ENCODE measurements at regions not wholly inside any gene's neighbourhood (a gene's known extent, or its start where the extent isn't known, plus 50 kb on each side); places are given as distances from the start of the nearest gene placed in this dataset.

- H3K36me3 ChIP-seq (ENCODE audit: control insufficient read depth in 5 of 5, insufficient read depth in 5 of 5, low read length in 5 of 5) = no peaks in the 10 kb centered on the region
- H3K27ac ChIP-seq (ENCODE audit: low read depth, low read length) = no peak overlapping the region
- H3K4me3 ChIP-seq (ENCODE audit: low read depth in 1 of 5, low read length in 5 of 5) = no peak overlapping the region
- H3K9ac ChIP-seq (ENCODE audit: low read length in 5 of 5) = no peak overlapping the region
- H3K27me3 ChIP-seq (ENCODE audit: control insufficient read depth in 5 of 5, insufficient read depth in 4 of 5, low read length in 5 of 5) = no peaks in the 10 kb centered on the region
- peaks cover 0 to 20% (median 17%) of the 10 kb centered on the region in 5 donors for H3K4me1 ChIP-seq (ENCODE audit: control insufficient read depth in 5 of 5, insufficient read depth in 5 of 5, low read length in 5 of 5)
- H3K9me3 ChIP-seq (ENCODE audit: control insufficient read depth in 5 of 5, low read length in 5 of 5) = no peaks in the 10 kb centered on the region
Measured at GRCh38 chr7:33802600-33802999, 102.7 kb upstream of the BMPER start.

GRCh38 chr7:33804140-33804660 is 101.1 kb upstream of the BMPER start:
- H3K27ac ChIP-seq (ENCODE audit: low read depth, low read length) = no peak overlapping the region
- peaks cover 3 to 32% (median 26%) of the 10 kb centered on the region in 5 donors for H3K4me1 ChIP-seq (ENCODE audit: control insufficient read depth in 5 of 5, insufficient read depth in 5 of 5, low read length in 5 of 5)
- H3K36me3 ChIP-seq (ENCODE audit: control insufficient read depth in 5 of 5, insufficient read depth in 5 of 5, low read length in 5 of 5) = no peaks in the 10 kb centered on the region
- no peaks in the 10 kb centered on the region for H3K9me3 ChIP-seq (ENCODE audit: control insufficient read depth in 5 of 5, low read length in 5 of 5)
- H3K4me3 ChIP-seq (ENCODE audit: low read depth in 1 of 5, low read length in 5 of 5) = no peak overlapping the region
- no peaks in the 10 kb centered on the region for H3K27me3 ChIP-seq (ENCODE audit: control insufficient read depth in 5 of 5, insufficient read depth in 4 of 5, low read length in 5 of 5)
- no peak overlapping the region for H3K9ac ChIP-seq (ENCODE audit: low read length in 5 of 5)

- Histone ChIP-seq H3K4me1 (ENCODE audit: control insufficient read depth in 5 of 5, insufficient read depth in 5 of 5, low read length in 5 of 5) (peaks cover 5 to 41% (median 33%) of the 10 kb centered on the region in 5 donors), H3K36me3 (ENCODE audit: control insufficient read depth in 5 of 5, insufficient read depth in 5 of 5, low read length in 5 of 5) (no peaks in the 10 kb centered on the region), H3K9me3 (ENCODE audit: control insufficient read depth in 5 of 5, low read length in 5 of 5) (no peaks in the 10 kb centered on the region), H3K27ac (ENCODE audit: low read depth, low read length) (peak overlapping the region; percentile 38), H3K27me3 (ENCODE audit: control insufficient read depth in 5 of 5, insufficient read depth in 4 of 5, low read length in 5 of 5) (no peaks in the 10 kb centered on the region), H3K9ac (ENCODE audit: low read length in 5 of 5) (no peak overlapping the region), H3K4me3 (ENCODE audit: low read depth in 1 of 5, low read length in 5 of 5) (no peak overlapping the region)
Measured at GRCh38 chr7:33805630-33806233, 99.6 kb upstream of the BMPER start.

- Histone ChIP-seq H3K4me3 (ENCODE audit: low read depth in 1 of 5, low read length in 5 of 5) (no peak overlapping the region), H3K27ac (ENCODE audit: low read depth, low read length) (peak overlapping the region; percentile 38), H3K36me3 (ENCODE audit: control insufficient read depth in 5 of 5, insufficient read depth in 5 of 5, low read length in 5 of 5) (no peaks in the 10 kb centered on the region), H3K9me3 (ENCODE audit: control insufficient read depth in 5 of 5, low read length in 5 of 5) (no peaks in the 10 kb centered on the region), H3K4me1 (ENCODE audit: control insufficient read depth in 5 of 5, insufficient read depth in 5 of 5, low read length in 5 of 5) (peaks cover 5 to 41% (median 33%) of the 10 kb centered on the region in 5 donors), H3K9ac (ENCODE audit: low read length in 5 of 5) (no peak overlapping the region), H3K27me3 (ENCODE audit: control insufficient read depth in 5 of 5, insufficient read depth in 4 of 5, low read length in 5 of 5) (no peaks in the 10 kb centered on the region)
Measured at GRCh38 chr7:33806298-33807154, 98.8 kb upstream of the BMPER start.

DNA sequence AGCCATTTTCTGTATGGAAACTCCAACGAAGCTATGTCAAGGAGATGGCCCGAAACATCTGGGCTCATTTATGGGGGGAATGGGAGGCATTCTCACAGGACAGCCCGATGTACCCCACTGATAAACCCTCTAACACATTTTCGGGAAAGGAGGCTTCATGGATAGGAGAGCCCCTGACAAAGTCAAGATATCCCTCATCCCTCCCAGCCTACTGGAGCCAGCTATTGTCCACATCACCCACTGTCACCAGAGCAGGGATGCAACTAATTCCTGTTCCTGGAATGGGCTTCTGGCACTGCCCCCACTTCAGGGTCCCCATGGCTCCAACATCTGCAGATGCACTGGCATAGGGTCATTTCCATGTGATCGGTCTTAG is 98.2 kb upstream of the BMPER start:
- no peak overlapping the region for H3K4me3 ChIP-seq (ENCODE audit: low read depth in 1 of 5, low read length in 5 of 5)
- no peaks in the 10 kb centered on the region for H3K27me3 ChIP-seq (ENCODE audit: control insufficient read depth in 5 of 5, insufficient read depth in 4 of 5, low read length in 5 of 5)
- H3K27ac ChIP-seq (ENCODE audit: low read depth, low read length) = peak overlapping the region; percentile 38

GRCh38 chr7:33807779-33808482 is 97.4 kb upstream of the BMPER start:
- no peak overlapping the region for H3K4me3 ChIP-seq (ENCODE audit: low read depth in 1 of 5, low read length in 5 of 5)
- H3K36me3 ChIP-seq (ENCODE audit: control insufficient read depth in 5 of 5, insufficient read depth in 5 of 5, low read length in 5 of 5) = no peaks in the 10 kb centered on the region
- no peaks in the 10 kb centered on the region for H3K9me3 ChIP-seq (ENCODE audit: control insufficient read depth in 5 of 5, low read length in 5 of 5)
- H3K27ac ChIP-seq (ENCODE audit: low read depth, low read length) = peak overlapping the region; percentile 29
- H3K27me3 ChIP-seq (ENCODE audit: control insufficient read depth in 5 of 5, insufficient read depth in 4 of 5, low read length in 5 of 5) = no peaks in the 10 kb centered on the region
- H3K4me1 ChIP-seq (ENCODE audit: control insufficient read depth in 5 of 5, insufficient read depth in 5 of 5, low read length in 5 of 5) = peaks cover 5 to 41% (median 33%) of the 10 kb centered on the region in 5 donors
- H3K9ac ChIP-seq (ENCODE audit: low read length in 5 of 5) = no peak overlapping the region

More for the DNA sequence above, 98.2 kb upstream of the BMPER start:
- H3K9ac ChIP-seq (ENCODE audit: low read length in 5 of 5) = no peak overlapping the region
- H3K4me1 ChIP-seq (ENCODE audit: control insufficient read depth in 5 of 5, insufficient read depth in 5 of 5, low read length in 5 of 5) = peaks cover 5 to 41% (median 33%) of the 10 kb centered on the region in 5 donors
- no peaks in the 10 kb centered on the region for H3K9me3 ChIP-seq (ENCODE audit: control insufficient read depth in 5 of 5, low read length in 5 of 5)
- H3K36me3 ChIP-seq (ENCODE audit: control insufficient read depth in 5 of 5, insufficient read depth in 5 of 5, low read length in 5 of 5) = no peaks in the 10 kb centered on the region

DNA sequence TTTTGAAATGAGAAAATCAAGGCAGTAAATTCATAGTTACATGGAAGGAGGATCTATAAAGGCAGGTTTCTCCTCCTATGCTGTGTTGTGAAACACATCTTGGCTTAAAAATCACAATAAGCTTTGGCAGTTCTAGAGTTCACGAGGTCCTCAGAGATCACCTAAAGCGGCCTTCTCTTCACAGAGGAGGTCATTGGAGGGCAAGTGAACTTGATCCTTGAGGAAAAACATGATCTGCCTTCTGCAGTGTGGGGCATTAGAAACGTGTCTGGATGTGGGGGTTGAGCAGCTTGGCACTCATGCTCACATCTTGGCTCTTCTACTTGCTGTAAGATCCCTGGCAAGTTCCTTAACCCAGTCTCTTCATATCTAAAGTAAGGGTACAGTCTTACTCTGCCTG is 96.1 kb upstream of the BMPER start:
- H3K36me3 ChIP-seq (ENCODE audit: control insufficient read depth in 5 of 5, insufficient read depth in 5 of 5, low read length in 5 of 5) = no peaks in the 10 kb centered on the region
- no peak overlapping the region for H3K4me3 ChIP-seq (ENCODE audit: low read depth in 1 of 5, low read length in 5 of 5)
- peaks cover 9 to 51% (median 43%) of the 10 kb centered on the region in 5 donors for H3K4me1 ChIP-seq (ENCODE audit: control insufficient read depth in 5 of 5, insufficient read depth in 5 of 5, low read length in 5 of 5)
- H3K9me3 ChIP-seq (ENCODE audit: control insufficient read depth in 5 of 5, low read length in 5 of 5) = no peaks in the 10 kb centered on the region
- no peak overlapping the region for H3K27ac ChIP-seq (ENCODE audit: low read depth, low read length)
- no peaks in the 10 kb centered on the region for H3K27me3 ChIP-seq (ENCODE audit: control insufficient read depth in 5 of 5, insufficient read depth in 4 of 5, low read length in 5 of 5)
- no peak overlapping the region for H3K9ac ChIP-seq (ENCODE audit: low read length in 5 of 5)

- H3K9ac ChIP-seq (ENCODE audit: low read length in 5 of 5) = no peak overlapping the region
- H3K4me3 ChIP-seq (ENCODE audit: low read depth in 1 of 5, low read length in 5 of 5) = no peak overlapping the region
- no peaks in the 10 kb centered on the region for H3K36me3 ChIP-seq (ENCODE audit: control insufficient read depth in 5 of 5, insufficient read depth in 5 of 5, low read length in 5 of 5)
- H3K4me1 ChIP-seq (ENCODE audit: control insufficient read depth in 5 of 5, insufficient read depth in 5 of 5, low read length in 5 of 5) = peaks cover 11 to 60% (median 53%) of the 10 kb centered on the region in 5 donors
- no peaks in the 10 kb centered on the region for H3K9me3 ChIP-seq (ENCODE audit: control insufficient read depth in 5 of 5, low read length in 5 of 5)
- no peaks in the 10 kb centered on the region for H3K27me3 ChIP-seq (ENCODE audit: control insufficient read depth in 5 of 5, insufficient read depth in 4 of 5, low read length in 5 of 5)
- H3K27ac ChIP-seq (ENCODE audit: low read depth, low read length) = no peak overlapping the region
Measured at GRCh38 chr7:33810356-33810755, 95.0 kb upstream of the BMPER start.

- Histone ChIP-seq H3K4me1 (ENCODE audit: control insufficient read depth in 5 of 5, insufficient read depth in 5 of 5, low read length in 5 of 5) (peaks cover 11 to 42% (median 37%) of the 10 kb centered on the region in 5 donors), H3K9me3 (ENCODE audit: control insufficient read depth in 5 of 5, low read length in 5 of 5) (no peaks in the 10 kb centered on the region), H3K4me3 (ENCODE audit: low read depth in 1 of 5, low read length in 5 of 5) (no peak overlapping the region), H3K27ac (ENCODE audit: low read depth, low read length) (no peak overlapping the region), H3K9ac (ENCODE audit: low read length in 5 of 5) (no peak overlapping the region), H3K36me3 (ENCODE audit: control insufficient read depth in 5 of 5, insufficient read depth in 5 of 5, low read length in 5 of 5) (no peaks in the 10 kb centered on the region), H3K27me3 (ENCODE audit: control insufficient read depth in 5 of 5, insufficient read depth in 4 of 5, low read length in 5 of 5) (no peaks in the 10 kb centered on the region)
Measured at GRCh38 chr7:33813331-33813730, 92.0 kb upstream of the BMPER start.
